Upper lobe of left lung (tissue), 4 donors: ENCODE measurements at regions not wholly inside any gene's neighbourhood (a gene's known extent, or its start where the extent isn't known, plus 50 kb on each side); places are given as distances from the start of the nearest gene placed in this dataset.
"Not testable (repeated sequence)": the region's sequence is repeated elsewhere in the genome, so short reads cannot be mapped to it uniquely, and the experiment has no call there.

ENCODE experiments used
- POLR2AphosphoS5 ChIP-seq, 2 donors: sonication (generic); formaldehyde crosslinking; IDR thresholded peaks; one replicate each; pipeline ENCODE4 v1.5.1; 2017; ENCODE audit warnings: antibody characterized with exemption in 2 of 2
- TF ChIP-seq, protein P1 (sequence below), 6 experiments: fragments of 450-650 bp in 4 of 6; fragments of 200-600 bp in 2 of 6; sonication (generic) in 2 of 6; IDR thresholded peaks; one replicate each; pipeline ENCODE4 v1.5.1; 2016 to 2019; ENCODE audit warnings: antibody characterized with exemption in 6 of 6

DNA sequence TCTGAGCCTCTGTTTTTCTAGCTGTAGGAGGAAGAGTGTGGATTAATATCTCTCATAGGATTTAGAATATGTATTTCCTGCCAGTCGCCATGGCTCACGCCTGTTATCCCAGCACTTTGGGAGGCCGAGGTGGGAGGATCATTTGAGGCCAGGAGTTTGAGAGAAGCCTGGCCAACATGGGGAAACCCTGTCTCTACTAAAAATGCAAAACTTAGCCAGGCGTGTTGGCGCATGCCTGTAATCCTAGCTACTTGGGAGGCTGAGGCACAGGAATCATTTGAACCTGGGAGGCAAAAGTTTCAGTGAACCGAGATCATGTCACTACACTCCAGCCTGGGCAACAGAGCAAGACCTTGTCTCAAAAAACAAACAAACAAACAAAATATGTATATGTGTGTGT is 143.9 kb downstream of the CEBPB start:
- TF ChIP-seq, protein P1, sequence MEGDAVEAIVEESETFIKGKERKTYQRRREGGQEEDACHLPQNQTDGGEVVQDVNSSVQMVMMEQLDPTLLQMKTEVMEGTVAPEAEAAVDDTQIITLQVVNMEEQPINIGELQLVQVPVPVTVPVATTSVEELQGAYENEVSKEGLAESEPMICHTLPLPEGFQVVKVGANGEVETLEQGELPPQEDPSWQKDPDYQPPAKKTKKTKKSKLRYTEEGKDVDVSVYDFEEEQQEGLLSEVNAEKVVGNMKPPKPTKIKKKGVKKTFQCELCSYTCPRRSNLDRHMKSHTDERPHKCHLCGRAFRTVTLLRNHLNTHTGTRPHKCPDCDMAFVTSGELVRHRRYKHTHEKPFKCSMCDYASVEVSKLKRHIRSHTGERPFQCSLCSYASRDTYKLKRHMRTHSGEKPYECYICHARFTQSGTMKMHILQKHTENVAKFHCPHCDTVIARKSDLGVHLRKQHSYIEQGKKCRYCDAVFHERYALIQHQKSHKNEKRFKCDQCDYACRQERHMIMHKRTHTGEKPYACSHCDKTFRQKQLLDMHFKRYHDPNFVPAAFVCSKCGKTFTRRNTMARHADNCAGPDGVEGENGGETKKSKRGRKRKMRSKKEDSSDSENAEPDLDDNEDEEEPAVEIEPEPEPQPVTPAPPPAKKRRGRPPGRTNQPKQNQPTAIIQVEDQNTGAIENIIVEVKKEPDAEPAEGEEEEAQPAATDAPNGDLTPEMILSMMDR (IDR thresholded peaks at IDR 0.05) = not testable (repeated sequence)
- not testable (repeated sequence) for TF ChIP-seq POLR2AphosphoS5 (IDR thresholded peaks at IDR 0.05)
